WI38 (cell line): ENCODE measurements at regions not wholly inside any gene's neighbourhood (a gene's known extent, or its start where the extent isn't known, plus 50 kb on each side); places are given as distances from the start of the nearest gene placed in this dataset.

Source experiments
- H3K4me3 ChIP-seq: 2 replicates; pipeline ENCODE4 v1.5.1; 2011; ENCODE audit warnings: low read depth, mild to moderate bottlenecking, control low read depth, low read length
- TF ChIP-seq, protein P1 (sequence below): IDR thresholded peaks from 2 replicates; pipeline ENCODE4 v1.5.1; 2012; ENCODE audit warnings: low read depth, mild to moderate bottlenecking, control low read depth, low read length

- TF ChIP-seq, protein P1, sequence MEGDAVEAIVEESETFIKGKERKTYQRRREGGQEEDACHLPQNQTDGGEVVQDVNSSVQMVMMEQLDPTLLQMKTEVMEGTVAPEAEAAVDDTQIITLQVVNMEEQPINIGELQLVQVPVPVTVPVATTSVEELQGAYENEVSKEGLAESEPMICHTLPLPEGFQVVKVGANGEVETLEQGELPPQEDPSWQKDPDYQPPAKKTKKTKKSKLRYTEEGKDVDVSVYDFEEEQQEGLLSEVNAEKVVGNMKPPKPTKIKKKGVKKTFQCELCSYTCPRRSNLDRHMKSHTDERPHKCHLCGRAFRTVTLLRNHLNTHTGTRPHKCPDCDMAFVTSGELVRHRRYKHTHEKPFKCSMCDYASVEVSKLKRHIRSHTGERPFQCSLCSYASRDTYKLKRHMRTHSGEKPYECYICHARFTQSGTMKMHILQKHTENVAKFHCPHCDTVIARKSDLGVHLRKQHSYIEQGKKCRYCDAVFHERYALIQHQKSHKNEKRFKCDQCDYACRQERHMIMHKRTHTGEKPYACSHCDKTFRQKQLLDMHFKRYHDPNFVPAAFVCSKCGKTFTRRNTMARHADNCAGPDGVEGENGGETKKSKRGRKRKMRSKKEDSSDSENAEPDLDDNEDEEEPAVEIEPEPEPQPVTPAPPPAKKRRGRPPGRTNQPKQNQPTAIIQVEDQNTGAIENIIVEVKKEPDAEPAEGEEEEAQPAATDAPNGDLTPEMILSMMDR = no peak
- H3K4me3 ChIP-seq = no peak overlapping the region
Observed at GRCh38 chr2:129611471-129611870, 368.0 kb upstream of the RAB6C start.

- TF ChIP-seq, protein P1 = no peak
- H3K4me3 ChIP-seq = no peak overlapping the region
Observed at GRCh38 chr2:129619471-129619870, 360.0 kb upstream of the RAB6C start.

GRCh38 chr2:129620411-129620810 is 359.1 kb upstream of the RAB6C start:
- TF ChIP-seq, protein P1 = no peak
- H3K4me3 ChIP-seq = no peak overlapping the region

- TF ChIP-seq, protein P1 = no peak
- H3K4me3 ChIP-seq = no peak overlapping the region
Observed at GRCh38 chr2:129623783-129624182, 355.7 kb upstream of the RAB6C start.

GRCh38 chr2:129627437-129627836 is 352.0 kb upstream of the RAB6C start:
- no peak overlapping the region for H3K4me3 ChIP-seq
- TF ChIP-seq, protein P1 = no peak

DNA sequence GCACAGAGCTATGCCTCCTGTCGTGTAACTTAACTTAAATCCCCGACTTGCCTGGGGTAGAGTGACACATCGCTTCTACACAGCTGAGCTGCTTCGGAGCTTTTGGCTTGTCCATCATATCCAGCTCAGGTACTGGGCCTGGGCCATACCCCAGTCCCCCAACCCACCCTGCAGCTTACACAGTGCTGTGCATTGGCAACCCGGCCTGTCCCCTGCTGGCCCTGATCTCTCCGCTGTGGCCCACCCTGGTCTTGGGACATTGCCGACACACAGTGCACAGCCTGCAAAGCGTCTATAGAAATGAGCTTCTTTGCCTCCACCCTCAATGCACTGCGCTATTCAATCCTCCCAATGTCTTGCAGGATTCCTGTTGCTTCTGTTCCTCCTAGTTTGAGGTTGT is 342.8 kb upstream of the RAB6C start:
- no peak overlapping the region for H3K4me3 ChIP-seq
- TF ChIP-seq, protein P1 = no peak

DNA sequence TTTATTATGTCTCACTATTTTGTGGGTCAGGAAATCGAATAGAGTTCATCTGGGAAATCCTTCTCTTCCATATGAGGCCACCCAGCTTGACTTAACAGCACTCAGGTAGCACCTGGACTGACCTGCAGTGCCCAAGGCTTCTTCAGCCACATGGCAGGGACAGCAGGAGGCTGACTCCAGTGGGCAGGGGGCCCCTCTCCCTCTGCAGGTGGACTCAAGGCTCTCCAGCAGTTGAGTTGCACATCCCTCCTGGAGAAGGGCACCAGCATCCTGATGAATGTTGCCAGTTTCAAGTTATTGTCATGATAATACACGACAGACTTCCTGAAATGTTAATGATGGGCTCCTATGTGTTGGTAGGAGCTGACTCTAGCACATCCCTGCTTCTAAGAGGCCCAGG is 338.1 kb upstream of the RAB6C start:
- TF ChIP-seq, protein P1 = no peak
- no peak overlapping the region for H3K4me3 ChIP-seq
